ENCODE measurements at regions not wholly inside any gene's neighbourhood (a gene's known extent, or its start where the extent isn't known, plus 50 kb on each side); places are given as distances from the start of the nearest gene placed in this dataset.
A peak's percentile ranks its signal among the peaks of the same experiment; 100 is the strongest.
"Not testable (repeated sequence)": the region's sequence is repeated elsewhere in the genome, so short reads cannot be mapped to it uniquely, and the experiment has no call there.

DNA sequence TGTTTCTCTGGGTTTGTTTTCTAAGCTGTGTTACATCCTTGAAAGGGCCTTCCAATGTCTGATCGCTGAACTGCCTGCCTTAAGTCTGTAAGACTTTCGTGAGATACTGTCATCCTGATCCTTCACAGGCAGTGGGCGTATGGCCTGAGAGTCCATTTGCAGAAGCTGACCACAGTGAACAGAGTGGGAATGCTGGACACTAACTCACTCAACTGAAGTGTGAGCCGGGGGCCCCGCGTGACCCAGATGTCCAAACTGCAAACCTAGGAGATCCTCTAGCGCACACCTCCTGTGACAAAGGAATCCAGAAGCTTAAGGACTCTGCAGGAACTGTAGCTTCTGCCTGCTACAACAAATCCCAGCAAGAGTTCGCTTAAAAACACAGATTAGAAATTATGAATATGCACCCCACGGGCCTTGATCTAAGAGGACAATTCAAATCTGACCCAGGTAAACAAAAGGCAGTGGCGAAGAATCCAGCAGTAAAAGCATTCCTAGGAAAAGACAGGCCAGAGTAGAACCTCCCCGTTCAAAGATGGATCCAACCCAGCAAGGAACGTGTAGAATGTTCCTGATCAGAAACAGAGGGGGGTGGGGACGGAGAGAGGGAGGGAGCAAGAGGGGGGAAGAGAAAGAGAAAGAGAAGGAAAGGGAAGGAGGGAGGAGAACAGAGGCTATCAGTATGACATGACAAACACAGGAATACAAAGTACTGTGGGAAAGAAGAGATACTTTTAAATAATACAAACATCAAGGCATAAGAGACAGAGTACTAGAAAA, 135.0 kb upstream of the AFDN start:
- no peak for DNase-seq (ENCODE audit: low read depth in 1 of 2, low spot score in 1 of 2)
- Histone ChIP-seq H3K27me3 (no peaks in the 10 kb centered on the region), H3K27ac (no peak overlapping the region), H3K9me3 (ENCODE audit: low read depth) (no peaks in the 10 kb centered on the region), H3K4me1 (ENCODE audit: low read depth) (peaks cover 16% of the 10 kb centered on the region), H3K4me3 (no peak overlapping the region), H3K36me3 (no peaks in the 10 kb centered on the region)
- TF ChIP-seq, protein P1, sequence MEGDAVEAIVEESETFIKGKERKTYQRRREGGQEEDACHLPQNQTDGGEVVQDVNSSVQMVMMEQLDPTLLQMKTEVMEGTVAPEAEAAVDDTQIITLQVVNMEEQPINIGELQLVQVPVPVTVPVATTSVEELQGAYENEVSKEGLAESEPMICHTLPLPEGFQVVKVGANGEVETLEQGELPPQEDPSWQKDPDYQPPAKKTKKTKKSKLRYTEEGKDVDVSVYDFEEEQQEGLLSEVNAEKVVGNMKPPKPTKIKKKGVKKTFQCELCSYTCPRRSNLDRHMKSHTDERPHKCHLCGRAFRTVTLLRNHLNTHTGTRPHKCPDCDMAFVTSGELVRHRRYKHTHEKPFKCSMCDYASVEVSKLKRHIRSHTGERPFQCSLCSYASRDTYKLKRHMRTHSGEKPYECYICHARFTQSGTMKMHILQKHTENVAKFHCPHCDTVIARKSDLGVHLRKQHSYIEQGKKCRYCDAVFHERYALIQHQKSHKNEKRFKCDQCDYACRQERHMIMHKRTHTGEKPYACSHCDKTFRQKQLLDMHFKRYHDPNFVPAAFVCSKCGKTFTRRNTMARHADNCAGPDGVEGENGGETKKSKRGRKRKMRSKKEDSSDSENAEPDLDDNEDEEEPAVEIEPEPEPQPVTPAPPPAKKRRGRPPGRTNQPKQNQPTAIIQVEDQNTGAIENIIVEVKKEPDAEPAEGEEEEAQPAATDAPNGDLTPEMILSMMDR (IDR thresholded peaks at IDR 0.05; ENCODE audit: low read depth, low read length), result no peak

DNA sequence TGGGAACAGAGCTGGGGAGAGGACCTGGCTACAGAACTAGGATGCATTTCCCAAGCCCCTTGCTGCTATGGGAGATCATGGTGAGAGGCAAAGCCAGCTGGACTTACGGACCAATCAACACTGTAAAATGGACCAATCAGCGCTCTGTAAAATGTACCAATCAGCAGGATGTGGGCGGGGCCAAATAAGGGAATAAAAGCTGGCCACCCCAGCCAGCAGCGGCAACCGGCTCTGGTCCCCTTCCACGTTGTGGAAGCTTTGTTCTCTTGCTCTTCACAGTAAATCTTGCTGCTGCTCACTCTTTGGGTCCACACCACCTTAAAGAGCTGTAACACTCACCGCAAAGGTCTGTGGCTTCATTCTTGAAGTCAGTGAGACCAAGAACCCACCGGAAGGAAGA, 133.2 kb upstream of the AFDN start:
- H3K27me3 ChIP-seq; H3K36me3 ChIP-seq; DNase-seq (ENCODE audit: low read depth in 1 of 2, low spot score in 1 of 2); H3K27ac ChIP-seq; H3K9me3 ChIP-seq (ENCODE audit: low read depth); H3K4me3 ChIP-seq: not testable (repeated sequence)
- peaks cover 16% of the 10 kb centered on the region for H3K4me1 ChIP-seq (ENCODE audit: low read depth)

DNA sequence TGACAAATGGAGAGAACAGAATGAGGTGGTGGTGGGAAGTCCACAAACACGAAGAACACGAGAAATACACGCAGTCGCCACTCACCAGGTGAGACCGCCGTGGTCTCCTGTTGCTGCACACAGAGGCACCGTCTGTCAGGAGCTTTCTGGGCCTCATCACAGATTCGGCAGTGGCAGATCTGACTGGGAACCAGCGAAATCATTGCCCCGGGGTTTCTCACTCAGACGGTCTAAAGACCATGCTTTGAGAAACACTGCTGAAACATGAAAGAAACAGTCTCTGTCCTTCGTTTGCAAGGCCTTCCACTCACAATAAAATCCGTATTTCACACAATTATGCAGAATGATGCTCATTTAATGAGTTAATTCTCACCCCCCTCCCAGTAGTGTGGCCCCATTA, 130.9 kb upstream of the AFDN start:
- peaks cover 17% of the 10 kb centered on the region for H3K4me1 ChIP-seq (ENCODE audit: low read depth)
- no peak overlapping the region for H3K27ac ChIP-seq
- no peaks in the 10 kb centered on the region for H3K36me3 ChIP-seq
- H3K27me3 ChIP-seq, result no peaks in the 10 kb centered on the region
- TF ChIP-seq, protein P1 (IDR thresholded peaks at IDR 0.05; ENCODE audit: low read depth, low read length), result no peak
- no peak overlapping the region for H3K4me3 ChIP-seq
- DNase-seq (ENCODE audit: low read depth in 1 of 2, low spot score in 1 of 2), result no peak
- no peaks in the 10 kb centered on the region for H3K9me3 ChIP-seq (ENCODE audit: low read depth)

DNA sequence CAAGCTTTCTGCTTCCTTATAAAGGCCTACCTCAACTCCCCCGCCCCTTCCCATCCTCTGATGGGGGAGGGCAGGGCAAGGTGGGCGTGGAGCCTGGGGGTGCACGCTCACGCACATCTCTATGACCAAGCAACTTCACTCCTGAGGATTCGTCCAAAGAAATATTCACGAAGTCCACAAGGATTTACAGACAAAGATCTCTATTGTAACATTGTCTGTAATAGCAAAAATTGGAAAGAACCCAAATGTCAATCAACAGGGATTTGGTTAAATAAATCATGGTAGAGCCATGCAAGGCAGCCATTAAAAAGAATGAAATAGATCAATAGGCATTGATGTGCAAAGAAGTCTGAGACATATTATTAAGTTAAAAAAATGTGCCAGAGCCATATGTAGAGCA, 130.4 kb upstream of the AFDN start:
- Histone ChIP-seq H3K27me3 (no peaks in the 10 kb centered on the region), H3K36me3 (no peaks in the 10 kb centered on the region), H3K4me1 (ENCODE audit: low read depth) (peaks cover 14% of the 10 kb centered on the region), H3K4me3 (no peak overlapping the region), H3K9me3 (ENCODE audit: low read depth) (no peaks in the 10 kb centered on the region), H3K27ac (no peak overlapping the region)
- TF ChIP-seq, protein P1 (IDR thresholded peaks at IDR 0.05; ENCODE audit: low read depth, low read length), result no peak
- DNase-seq (ENCODE audit: low read depth in 1 of 2, low spot score in 1 of 2), result no peak

DNA sequence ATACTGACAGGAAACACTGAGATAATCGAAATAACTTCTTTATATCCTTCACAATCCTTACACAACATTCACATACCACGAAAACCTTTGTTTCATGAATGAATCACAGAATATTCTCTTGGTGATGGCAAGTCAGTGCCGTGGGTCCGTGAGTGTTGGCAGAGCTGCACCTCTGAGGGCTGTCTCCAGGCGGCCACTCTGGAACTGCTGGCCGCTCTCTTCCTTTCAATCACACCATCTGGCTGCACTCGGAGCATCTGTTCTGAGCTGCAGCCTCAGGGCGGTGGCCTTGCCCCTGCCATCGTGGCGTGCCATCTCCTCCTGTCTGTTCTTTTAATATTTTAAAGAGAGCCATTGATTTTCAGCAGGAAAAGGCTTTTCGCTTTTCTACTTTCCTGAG, 129.4 kb upstream of the AFDN start:
- no peaks in the 10 kb centered on the region for H3K36me3 ChIP-seq
- no peaks in the 10 kb centered on the region for H3K27me3 ChIP-seq
- DNase-seq (ENCODE audit: low read depth in 1 of 2, low spot score in 1 of 2), result peak in 1 of 2 donors; percentile 56
- H3K27ac ChIP-seq, result no peak overlapping the region
- H3K4me1 ChIP-seq (ENCODE audit: low read depth), result peaks cover 7% of the 10 kb centered on the region
- no peaks in the 10 kb centered on the region for H3K9me3 ChIP-seq (ENCODE audit: low read depth)
- H3K4me3 ChIP-seq, result no peak overlapping the region
- TF ChIP-seq, protein P1 (IDR thresholded peaks at IDR 0.05; ENCODE audit: low read depth, low read length), result peak; percentile 37

DNA sequence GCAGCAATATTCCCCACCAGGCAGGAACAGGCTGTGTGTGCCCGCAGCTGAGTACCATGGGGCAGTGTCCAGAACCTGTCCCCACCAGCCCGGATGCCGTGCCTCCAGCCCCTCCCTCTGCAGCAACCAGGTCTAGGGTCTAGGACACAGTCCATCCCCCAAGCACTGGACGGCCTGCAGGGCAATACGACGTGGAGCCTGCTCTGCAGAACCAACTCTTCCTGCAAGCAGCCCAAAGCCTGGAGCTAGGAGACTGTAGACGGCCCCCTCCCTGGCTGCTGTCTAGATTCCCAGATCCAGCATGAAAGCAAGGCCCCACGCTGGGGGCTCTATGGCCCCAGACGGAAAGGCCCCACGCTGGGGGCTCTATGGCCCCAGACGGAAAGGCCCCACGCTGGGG, 128.2 kb upstream of the AFDN start:
- H3K27me3 ChIP-seq, result no peaks in the 10 kb centered on the region
- H3K36me3 ChIP-seq, result no peaks in the 10 kb centered on the region
- peaks cover 7% of the 10 kb centered on the region for H3K4me1 ChIP-seq (ENCODE audit: low read depth)
- no peaks in the 10 kb centered on the region for H3K9me3 ChIP-seq (ENCODE audit: low read depth)
- no peak overlapping the region for H3K27ac ChIP-seq
- no peak overlapping the region for H3K4me3 ChIP-seq
- DNase-seq (ENCODE audit: low read depth in 1 of 2, low spot score in 1 of 2), result no peak
- TF ChIP-seq, protein P1 (IDR thresholded peaks at IDR 0.05; ENCODE audit: low read depth, low read length), result no peak
